GM12873 (cell line): ENCODE measurements at regions not wholly inside any gene's neighbourhood (a gene's known extent, or its start where the extent isn't known, plus 50 kb on each side); places are given as distances from the start of the nearest gene placed in this dataset.

Experiments used
- CTCF ChIP-seq: IDR thresholded peaks from 2 replicates; pipeline ENCODE4 v1.5.1; 2012; ENCODE audit warnings: low read depth, mild to moderate bottlenecking, moderate library complexity, low read length, control low read depth; ENCODE audit not compliant: insufficient read depth; ENCODE audit errors: missing control alignments

- TF ChIP-seq CTCF, result no peak
Observed at GRCh38 chr2:220347626-220348025, 720.2 kb downstream of the SLC4A3 start.

GRCh38 chr2:220348206-220348605 is 720.8 kb downstream of the SLC4A3 start:
- no peak for TF ChIP-seq CTCF

- TF ChIP-seq CTCF, result no peak
Observed at GRCh38 chr2:220353897-220354296, 726.5 kb downstream of the SLC4A3 start.

GRCh38 chr2:220356076-220356475 is 728.6 kb downstream of the SLC4A3 start:
- no peak for TF ChIP-seq CTCF

GRCh38 chr2:220365023-220365422 is 737.6 kb downstream of the SLC4A3 start:
- TF ChIP-seq CTCF, result no peak

GRCh38 chr2:220366765-220367164 is 739.3 kb downstream of the SLC4A3 start:
- TF ChIP-seq CTCF, result no peak

GRCh38 chr2:220370764-220371163 is 743.3 kb downstream of the SLC4A3 start:
- no peak for TF ChIP-seq CTCF
